ENCODE measurements at regions not wholly inside any gene's neighbourhood (a gene's known extent, or its start where the extent isn't known, plus 50 kb on each side); places are given as distances from the start of the nearest gene placed in this dataset.

GRCh38 chr6:11858439-11858838, 79.8 kb upstream of the ADTRP start:
- TF ChIP-seq POLR2AphosphoS5 (IDR thresholded peaks at IDR 0.05; ENCODE audit: low read depth): no peak
- TF ChIP-seq CTCF (IDR thresholded peaks at IDR 0.05; ENCODE audit: insufficient read depth, low read length): no peak
- TF ChIP-seq SPI1 (IDR thresholded peaks at IDR 0.05; ENCODE audit: borderline replicate concordance, low read depth): no peak

All from HL-60 (cell line).